NOMO-1 treated with dmso at 0.1 percent for 144 hours (cell line): ENCODE measurements at regions not wholly inside any gene's neighbourhood (a gene's known extent, or its start where the extent isn't known, plus 50 kb on each side); places are given as distances from the start of the nearest gene placed in this dataset.
"Not testable (repeated sequence)": the region's sequence is repeated elsewhere in the genome, so short reads cannot be mapped to it uniquely, and the experiment has no call there.

Experiments
- DNase-seq: peaks from one replicate; lab custom pipeline; 2025; ENCODE audit not compliant: unreplicated experiment; lab: John Stamatoyannopoulos, UW

DNA sequence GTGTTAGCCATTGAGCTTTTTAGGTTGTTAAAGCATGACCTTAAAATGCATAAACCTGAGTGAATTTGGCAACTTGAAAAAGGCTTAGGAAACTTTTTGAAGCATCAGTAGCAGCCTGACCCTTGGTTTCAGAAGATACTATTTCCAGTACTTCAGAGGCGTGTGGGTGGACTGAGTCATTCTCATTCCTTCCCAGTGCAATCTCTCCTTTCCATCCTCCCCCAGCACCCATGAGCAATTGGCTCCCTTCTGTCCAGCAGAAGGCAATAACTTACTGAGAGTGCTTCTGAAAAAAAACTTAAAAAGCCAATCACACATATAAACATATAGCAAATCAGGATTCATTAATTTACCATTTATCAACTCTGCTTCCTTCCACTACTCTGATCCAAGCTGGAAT, 299.3 kb upstream of the STXBP6 start:
- DNase-seq = no peak

GRCh38 chr14:25340882-25341281, 290.9 kb upstream of the STXBP6 start:
- DNase-seq = no peak

DNA sequence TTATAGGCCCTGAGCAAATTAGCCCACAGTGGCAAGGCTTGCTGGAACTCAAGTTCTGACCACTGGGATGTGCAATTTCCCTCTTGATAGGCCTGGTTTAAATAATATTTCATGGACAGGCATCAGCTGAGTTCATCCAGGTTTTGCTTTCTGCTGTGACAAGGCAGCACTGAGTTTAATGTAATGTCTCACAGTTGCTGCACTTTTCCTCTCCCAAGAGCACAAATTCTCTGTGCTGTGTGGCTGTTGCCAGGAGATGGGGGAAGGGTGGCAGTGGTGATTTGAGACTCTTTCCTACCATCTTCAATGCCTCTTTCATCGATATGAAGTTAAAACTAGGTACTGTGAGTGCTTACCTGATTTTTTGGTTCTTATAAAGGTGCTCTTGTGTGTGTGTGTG, 272.8 kb upstream of the STXBP6 start:
- no peak for DNase-seq

DNA sequence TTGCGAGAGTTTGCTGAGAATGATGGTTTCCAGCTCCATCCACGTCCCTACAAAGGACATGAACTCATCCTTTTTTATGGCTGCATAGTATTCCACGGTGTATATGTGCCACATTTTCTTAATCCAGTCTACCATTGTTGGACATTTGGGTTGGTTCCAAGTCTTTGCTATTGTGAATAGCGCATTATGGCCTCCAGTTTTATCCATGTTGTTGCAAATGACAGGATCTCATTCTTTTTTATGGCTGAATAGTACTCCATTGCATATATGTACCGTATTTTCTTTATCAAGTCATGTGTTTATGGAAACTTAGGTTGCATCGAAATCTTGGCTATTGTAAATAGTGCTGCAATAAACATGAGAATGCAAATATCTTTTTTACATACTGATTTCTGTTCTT, 266.1 kb upstream of the STXBP6 start:
- not testable (repeated sequence) for DNase-seq

GRCh38 chr14:25308244-25308643, 258.3 kb upstream of the STXBP6 start:
- no peak for DNase-seq

- DNase-seq = no peak
Measured at GRCh38 chr14:25303934-25304333, 254.0 kb upstream of the STXBP6 start.

- no peak for DNase-seq
Measured at GRCh38 chr14:25298238-25298637, 248.3 kb upstream of the STXBP6 start.

GRCh38 chr14:25290154-25290553, 240.2 kb upstream of the STXBP6 start:
- not testable (repeated sequence) for DNase-seq

GRCh38 chr14:25274529-25274928, 224.6 kb upstream of the STXBP6 start:
- DNase-seq = no peak

DNA sequence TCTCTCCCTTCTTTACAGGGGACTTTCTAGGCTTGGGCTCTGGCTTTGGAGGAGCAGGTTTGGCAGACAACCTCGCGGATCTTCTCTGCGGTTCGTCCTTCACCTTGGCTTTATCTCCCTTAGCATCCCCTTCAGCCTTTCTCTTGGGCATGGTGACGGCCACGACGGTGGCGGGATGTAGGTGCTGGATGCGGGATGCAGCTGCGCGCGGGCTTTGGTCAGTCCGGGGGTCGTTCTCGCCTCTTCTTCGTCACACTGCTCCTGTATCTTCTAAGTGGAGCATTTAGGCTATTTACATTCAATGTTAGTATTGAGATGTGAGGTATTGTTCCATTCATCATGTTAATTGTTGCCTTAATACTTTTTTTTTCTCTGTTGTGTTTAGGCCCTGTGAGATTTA, 217.2 kb upstream of the STXBP6 start:
- no peak for DNase-seq

DNA sequence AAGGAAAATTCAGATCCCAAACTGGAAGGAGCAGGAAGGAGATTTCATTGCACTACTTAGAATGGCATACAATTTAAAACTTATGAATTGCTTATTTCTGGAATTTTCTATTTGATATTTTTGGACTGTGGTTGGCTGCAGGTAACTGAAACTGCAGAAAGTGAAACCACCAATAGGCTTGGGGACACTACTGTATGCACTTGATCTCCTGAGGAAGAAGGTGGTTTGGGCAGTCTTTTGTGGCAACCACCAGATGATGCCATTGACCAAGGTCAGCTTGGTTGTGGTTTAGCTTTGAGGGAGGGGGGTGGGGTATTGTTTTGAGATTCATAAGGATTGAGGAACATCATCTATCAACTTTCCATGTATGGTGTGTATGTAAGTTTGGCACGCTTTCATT, 209.5 kb upstream of the STXBP6 start:
- no peak for DNase-seq

DNA sequence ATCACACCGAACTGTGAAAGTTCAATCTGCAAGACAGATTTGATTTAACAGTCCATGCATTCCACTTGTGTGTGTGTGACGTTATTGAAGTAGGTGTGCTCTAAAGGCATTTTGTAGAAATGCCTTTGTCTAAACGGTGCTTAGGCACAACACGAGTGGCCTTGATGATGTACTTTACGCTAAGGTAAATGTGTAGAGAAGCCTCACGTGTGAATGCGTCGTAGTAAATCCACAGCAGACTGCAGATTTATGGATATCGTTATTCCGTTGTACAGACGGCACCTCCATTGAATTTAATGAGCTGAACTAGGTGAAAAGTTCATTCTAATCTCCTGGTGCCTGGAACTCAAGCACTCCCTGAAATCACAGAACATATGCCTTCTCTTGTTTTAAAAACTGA, 202.8 kb upstream of the STXBP6 start:
- no peak for DNase-seq

- DNase-seq = no peak
Measured at GRCh38 chr14:25250516-25250915, 200.6 kb upstream of the STXBP6 start.

- no peak for DNase-seq
Measured at GRCh38 chr14:25247609-25248008, 197.7 kb upstream of the STXBP6 start.

GRCh38 chr14:25246751-25247150, 196.8 kb upstream of the STXBP6 start:
- DNase-seq = no peak

GRCh38 chr14:25239170-25239569, 189.2 kb upstream of the STXBP6 start:
- no peak for DNase-seq

GRCh38 chr14:25237845-25238244, 187.9 kb upstream of the STXBP6 start:
- no peak for DNase-seq

DNA sequence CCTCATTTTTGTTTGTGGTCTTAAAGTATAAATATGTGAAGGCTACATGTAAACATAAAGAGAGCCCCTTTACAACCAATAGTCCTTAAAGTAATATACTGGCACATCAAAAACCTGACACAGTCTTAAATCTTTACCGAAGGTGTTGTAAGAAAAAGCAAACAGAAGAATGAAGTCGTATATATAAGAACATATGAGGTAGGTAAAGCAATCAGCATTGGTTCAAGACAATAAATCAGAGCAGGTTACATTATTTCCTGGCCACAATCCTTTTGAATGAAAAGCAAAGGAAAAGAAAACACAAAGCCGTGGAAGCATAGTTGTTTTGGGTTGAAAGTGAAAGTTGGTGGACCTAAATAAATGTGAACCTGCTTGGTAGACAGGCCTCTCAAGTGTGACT, 183.7 kb upstream of the STXBP6 start:
- no peak for DNase-seq

DNA sequence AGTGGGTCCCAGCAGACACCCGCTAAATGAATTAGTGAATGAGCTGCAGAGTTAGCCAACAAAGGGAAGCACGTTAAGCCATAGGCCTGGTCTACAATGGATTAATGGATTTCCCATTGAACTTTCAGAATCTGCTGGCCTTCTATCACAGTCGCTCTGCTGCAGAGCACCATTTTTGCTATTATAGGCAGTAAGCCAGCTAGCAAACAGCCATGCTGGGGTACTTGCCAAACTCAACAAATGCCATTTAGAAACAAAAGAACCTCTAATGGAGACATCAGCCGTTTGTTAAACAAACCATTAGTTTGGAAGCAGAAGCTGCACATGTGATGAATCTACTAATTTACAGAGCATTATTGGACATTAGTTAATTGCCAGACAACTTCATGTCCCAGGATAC, 181.1 kb upstream of the STXBP6 start:
- no peak for DNase-seq

GRCh38 chr14:25226214-25226613, 176.3 kb upstream of the STXBP6 start:
- DNase-seq = no peak

DNA sequence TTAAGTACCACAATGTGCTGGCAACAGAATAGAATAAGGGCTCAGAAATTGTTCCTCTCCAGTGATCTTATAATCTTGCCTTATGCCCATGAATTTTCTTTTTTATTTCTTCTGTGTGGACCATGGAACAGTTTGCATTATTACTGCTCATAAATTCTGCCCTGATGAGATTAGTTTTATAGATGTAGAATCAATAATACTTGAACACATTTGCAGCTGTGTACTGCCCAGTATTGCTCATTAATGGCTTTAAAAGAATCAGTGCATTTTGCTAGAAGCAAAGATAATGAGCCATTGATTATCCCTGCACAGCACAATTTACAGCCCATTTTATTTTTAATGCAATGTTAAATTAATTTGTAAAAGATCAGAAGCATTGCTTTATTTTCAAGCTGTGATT, 172.3 kb upstream of the STXBP6 start:
- DNase-seq = no peak

DNA sequence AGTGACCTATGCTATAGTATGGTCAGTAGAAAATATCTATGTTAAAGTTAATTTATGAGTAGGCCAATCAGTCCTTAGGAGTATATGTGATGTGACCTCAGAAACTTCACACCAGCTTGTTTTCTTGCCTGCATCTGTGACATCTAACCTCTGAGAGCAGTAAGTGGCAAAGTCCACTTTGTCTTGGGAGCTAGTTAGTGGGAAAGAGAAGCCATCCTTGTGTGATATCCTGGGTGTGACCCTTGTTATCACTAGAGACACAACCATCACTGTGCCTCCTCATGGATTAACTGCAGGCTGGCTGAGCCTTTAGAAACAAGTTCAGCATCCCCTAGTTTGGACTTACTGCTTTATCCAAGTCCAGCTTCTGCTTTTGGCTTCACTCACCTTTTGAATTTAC, 170.6 kb upstream of the STXBP6 start:
- no peak for DNase-seq

DNA sequence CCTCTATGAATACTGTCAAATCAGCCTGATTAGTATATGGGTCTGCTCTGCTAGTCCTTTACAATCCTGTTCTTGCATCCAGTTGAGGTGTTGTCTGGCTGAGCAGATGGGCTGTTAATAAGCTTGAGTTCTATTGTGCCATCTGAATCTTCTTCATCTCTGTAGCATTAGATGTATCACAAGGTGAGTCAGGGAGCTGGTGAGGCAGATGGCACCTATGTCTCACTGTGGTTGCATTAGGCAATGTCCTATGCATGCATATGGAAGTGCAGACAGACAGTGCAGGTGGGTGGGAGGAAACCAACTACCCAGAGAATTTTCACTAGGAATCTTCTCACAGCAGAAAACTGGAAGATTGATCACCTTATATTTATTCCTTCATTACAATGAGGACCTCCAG, 165.7 kb upstream of the STXBP6 start:
- no peak for DNase-seq

DNA sequence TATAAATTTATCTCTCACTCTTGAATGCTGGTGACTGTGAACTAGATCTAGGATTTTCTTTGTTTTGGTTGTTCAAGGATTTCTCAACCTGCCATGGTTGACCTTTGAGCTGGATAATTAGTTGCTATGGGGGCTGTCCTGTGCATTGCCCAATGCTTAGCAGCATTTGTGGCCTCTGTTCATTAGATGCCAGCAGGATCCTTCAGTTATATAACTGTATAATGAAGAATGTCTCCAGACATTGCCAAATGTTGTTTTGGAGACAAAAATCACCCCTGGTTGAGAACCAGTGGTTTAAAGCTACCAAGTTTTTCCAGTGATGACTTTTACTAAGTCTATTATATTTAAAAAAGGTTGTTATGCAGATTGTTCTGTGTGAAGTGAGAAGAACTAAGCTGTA, 147.9 kb upstream of the STXBP6 start:
- DNase-seq = no peak
